H1 (cell line): ENCODE measurements at regions not wholly inside any gene's neighbourhood (a gene's known extent, or its start where the extent isn't known, plus 50 kb on each side); places are given as distances from the start of the nearest gene placed in this dataset.

ENCODE experiments used
- CTCF ChIA-PET: fragments of 300-600 bp; sonication (Branson Sonifier 250); formaldehyde crosslinking; loops from one replicate; lab custom pipeline; 2021; ENCODE audit not compliant: partially characterized antibody; lab: Charles Lee
- POLR2A ChIA-PET: fragments of 300-600 bp; sonication (Branson Sonifier 250); formaldehyde crosslinking; loops from one replicate; lab custom pipeline; 2021; ENCODE audit warnings: inconsistent platforms; ENCODE audit not compliant: partially characterized antibody; lab: Charles Lee
- DNase-seq, 2 experiments: peaks; one replicate each; pipeline versions ENCODE4 v3.0.0 to v3.0.0-alpha.2; 2010 to 2022; ENCODE audit warnings: low spot score in 2 of 2, low read depth in 1 of 2, mixed read lengths in 1 of 2
- FAIRE-seq: peaks from 2 replicates; lab custom pipeline; 2011; peaks lifted over from hg19 to GRCh38; lab: Jason Lieb, UNC
- H2AFZ ChIP-seq: 2 replicates; pipeline ENCODE4 v1.8.1; 2012; ENCODE audit warnings: low read length, inconsistent platforms
- H2AK5ac ChIP-seq: 2 replicates; pipeline ENCODE4 v1.6.1; 2013; ENCODE audit warnings: low read depth, low read length
- H2BK120ac ChIP-seq: replicated peaks from 2 replicates; pipeline ENCODE3; 2013; ENCODE audit warnings: low read depth, low read length, inconsistent platforms
- H2BK12ac ChIP-seq: 2 replicates; pipeline ENCODE4 v1.6.1; 2013; ENCODE audit warnings: low read depth, low read length
- H2BK15ac ChIP-seq: 2 replicates; pipeline ENCODE4 v1.6.1; 2013; ENCODE audit warnings: low read length
- H2BK20ac ChIP-seq: 2 replicates; pipeline ENCODE4 v1.6.1; 2013; ENCODE audit warnings: low read length
- H2BK5ac ChIP-seq: 2 replicates; pipeline ENCODE4 v1.6.1; 2013; ENCODE audit warnings: low read depth, low read length
- H3K14ac ChIP-seq: 2 replicates; pipeline ENCODE4 v1.6.1; 2013; ENCODE audit warnings: inconsistent platforms; ENCODE audit not compliant: insufficient read length
- H3K18ac ChIP-seq: 2 replicates; pipeline ENCODE4 v1.6.1; 2013; ENCODE audit warnings: low read length; ENCODE audit errors: extremely low read depth
- H3K23ac ChIP-seq: 2 replicates; pipeline ENCODE4 v1.6.1; 2013; ENCODE audit warnings: inconsistent platforms; ENCODE audit not compliant: insufficient read length
- H3K23me2 ChIP-seq: 2 replicates; pipeline ENCODE4 v1.6.1; 2013; ENCODE audit warnings: low read depth, low read length
- H3K27ac ChIP-seq: 2 replicates; pipeline ENCODE4 v1.6.1; 2011; ENCODE audit warnings: low read depth, low read length, inconsistent platforms
- H3K27me3 ChIP-seq, 4 experiments: replicated peaks in 1 of 4; 1 replicate in 1 of 4; 2 replicates in 3 of 4; pipeline versions ENCODE4 v1.6.1 to v1.8.1; 2011 to 2013; ENCODE audit warnings: low read length in 3 of 4, mild to moderate bottlenecking in 3 of 4, inconsistent platforms in 2 of 4, mixed read lengths in 2 of 4, moderate library complexity in 1 of 4; ENCODE audit not compliant: control insufficient read depth in 3 of 4, insufficient read depth in 3 of 4; ENCODE audit errors: extremely low read depth in 1 of 4
- H3K36me3 ChIP-seq, 4 experiments: 2 replicates each; pipeline versions ENCODE4 v1.6.1 to v1.8.1; 2011 to 2013; ENCODE audit warnings: mild to moderate bottlenecking in 4 of 4, low read length in 3 of 4, moderate library complexity in 2 of 4, control low read depth in 1 of 4, inconsistent platforms in 1 of 4; ENCODE audit not compliant: insufficient read depth in 4 of 4, control insufficient read depth in 2 of 4
- H3K4ac ChIP-seq: replicated peaks from 2 replicates; pipeline ENCODE3; 2013; ENCODE audit warnings: low read length, low read depth, mixed read lengths, inconsistent platforms; ENCODE audit not compliant: insufficient read length
- H3K4me1 ChIP-seq, 4 experiments: replicated peaks in 1 of 4; 1 replicate in 1 of 4; 2 replicates in 3 of 4; pipeline versions ENCODE4 v1.6.1 to v1.8.1; 2011 to 2013; ENCODE audit warnings: low read length in 3 of 4, inconsistent platforms in 2 of 4, mixed read lengths in 1 of 4; ENCODE audit not compliant: insufficient read depth in 4 of 4, control insufficient read depth in 3 of 4
- H3K4me2 ChIP-seq, 2 experiments: 2 replicates each; pipeline versions ENCODE4 v1.6.1 to v1.8.1; 2011 to 2013; ENCODE audit warnings: low read depth in 2 of 2, low read length in 2 of 2, control low read depth in 1 of 2, inconsistent platforms in 1 of 2, mild to moderate bottlenecking in 1 of 2; ENCODE audit not compliant: insufficient read depth in 1 of 2
- H3K4me3 ChIP-seq, 4 experiments: fragments of 200-600, 300-600 bp in 1 of 4; sonication (generic), shearing (Covaris generic), sonication (Bioruptor Twin) in 1 of 4; 2 replicates each; pipeline versions ENCODE4 v1.5.1 to v1.8.1; 2011 to 2016; ENCODE audit warnings: low read length in 4 of 4, low read depth in 3 of 4, control low read depth in 2 of 4, inconsistent platforms in 2 of 4, mild to moderate bottlenecking in 2 of 4, mixed read lengths in 1 of 4, moderate library complexity in 1 of 4; ENCODE audit not compliant: insufficient read depth in 2 of 4; ENCODE audit errors: extremely low read depth in 1 of 4
- H3K56ac ChIP-seq: replicated peaks from 2 replicates; pipeline ENCODE3; 2013; ENCODE audit warnings: low read depth, mild to moderate bottlenecking, mixed read lengths, low read length, inconsistent platforms; ENCODE audit not compliant: insufficient read length
- H3K79me1 ChIP-seq: 2 replicates; pipeline ENCODE4 v1.6.1; 2013; ENCODE audit warnings: low read depth, low read length, control low read depth
- H3K79me2 ChIP-seq, 2 experiments: 2 replicates each; pipeline versions ENCODE4 v1.6.1 to v1.8.1; 2012 to 2013; ENCODE audit warnings: low read length in 2 of 2, mild to moderate bottlenecking in 2 of 2, inconsistent platforms in 1 of 2; ENCODE audit not compliant: insufficient read depth in 2 of 2, control insufficient read depth in 1 of 2
- H3K9ac ChIP-seq, 4 experiments: replicated peaks in 1 of 4; 1 replicate in 1 of 4; 2 replicates in 3 of 4; pipeline versions ENCODE4 v1.6.1 to v1.8.1; 2011 to 2013; ENCODE audit warnings: low read depth in 3 of 4, low read length in 3 of 4, control low read depth in 2 of 4, mild to moderate bottlenecking in 2 of 4, moderate library complexity in 2 of 4, inconsistent platforms in 1 of 4; ENCODE audit errors: extremely low read depth in 1 of 4
- H3K9me3 ChIP-seq, 2 experiments: 2 replicates each; pipeline versions ENCODE4 v1.6.1 to v1.8.1; 2012 to 2013; ENCODE audit warnings: mild to moderate bottlenecking in 2 of 2, moderate library complexity in 2 of 2, control low read depth in 1 of 2, inconsistent platforms in 1 of 2, low read depth in 1 of 2, low read length in 1 of 2, mixed read lengths in 1 of 2; ENCODE audit not compliant: insufficient read depth in 2 of 2
- H4K20me1 ChIP-seq, 2 experiments: replicated peaks in 1 of 2; 2 replicates each; pipeline versions ENCODE3 to v1.8.1; 2011 to 2013; ENCODE audit warnings: inconsistent platforms in 2 of 2, low read length in 2 of 2, mild to moderate bottlenecking in 1 of 2; ENCODE audit not compliant: insufficient read depth in 2 of 2, control insufficient read depth in 1 of 2
- H4K5ac ChIP-seq: 2 replicates; pipeline ENCODE4 v1.6.1; 2013; ENCODE audit warnings: low read length, low read depth, mixed read lengths, inconsistent platforms; ENCODE audit not compliant: insufficient read length
- H4K8ac ChIP-seq: 2 replicates; pipeline ENCODE4 v1.8.0; 2013; ENCODE audit warnings: mild to moderate bottlenecking, moderate library complexity, low read length, inconsistent platforms; ENCODE audit not compliant: insufficient read depth; ENCODE audit errors: extremely low read depth
- H4K91ac ChIP-seq: replicated peaks from 2 replicates; pipeline ENCODE3; 2013; ENCODE audit warnings: low read length, mixed read lengths, inconsistent platforms; ENCODE audit not compliant: insufficient read length
- BCL11A ChIP-seq, 2 experiments: IDR thresholded peaks; one replicate each; pipeline ENCODE4 v1.6.1; 2011; ENCODE audit warnings: low read depth in 2 of 2, low read length in 2 of 2, mild to moderate bottlenecking in 2 of 2
- CEBPB ChIP-seq: IDR thresholded peaks from 2 replicates; pipeline ENCODE4 v1.6.1; 2012; ENCODE audit warnings: low read depth, low read length
- CHD2 ChIP-seq: IDR thresholded peaks from 2 replicates; pipeline ENCODE4 v1.6.1; 2012; ENCODE audit warnings: low read length, improper control_type of control experiment
- E2F6 ChIP-seq: IDR thresholded peaks from 2 replicates; pipeline ENCODE4 v1.6.1; 2012; ENCODE audit warnings: inconsistent platforms
- SP4 ChIP-seq: IDR thresholded peaks from 2 replicates; pipeline ENCODE4 v1.6.1; 2012; ENCODE audit warnings: low read length, inconsistent platforms
- WGBS, 2 experiments: shearing (Covaris generic) in 1 of 2; methylation state at CpG; one replicate each; pipeline versions ENCODE4 v1.1.6 to v1.1.7; 2013 to 2015; ENCODE audit warnings: low lambda C conversion rate in 2 of 2, mixed read lengths in 2 of 2, inconsistent platforms in 1 of 2, low coverage in 1 of 2, missing lambda C conversion rate in 1 of 2; ENCODE audit not compliant: insufficient replicate concordance in 2 of 2, insufficient coverage in 1 of 2, insufficient read length in 1 of 2; ENCODE audit errors: extremely low coverage in 1 of 2, missing lambda C conversion rate in 1 of 2; 5-methylcytosine and 5-hydroxymethylcytosine counted together

DNA sequence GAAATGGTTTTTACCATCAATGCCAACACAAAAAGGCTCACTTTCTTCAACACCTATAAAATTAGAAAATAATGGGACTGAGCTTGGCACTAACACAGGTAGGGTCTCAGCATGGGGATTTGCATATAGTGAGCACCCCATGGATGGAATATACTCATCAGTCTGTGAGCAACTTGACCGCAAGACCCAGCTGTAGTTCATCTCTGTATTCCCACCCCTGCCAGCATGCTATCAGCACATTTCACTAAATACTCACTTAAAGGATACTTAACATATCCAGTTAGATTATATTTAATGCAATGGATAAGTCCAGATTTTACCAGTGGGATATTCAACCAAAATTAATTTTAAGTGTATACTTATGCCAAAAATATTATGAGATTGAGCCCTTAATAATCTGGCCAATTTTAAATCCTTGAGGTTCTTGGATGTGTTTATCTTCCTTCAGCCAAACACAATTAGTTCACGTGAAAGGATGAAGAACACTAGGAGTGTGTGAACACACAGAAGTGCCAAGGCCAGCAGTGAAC lies 66.7 kb downstream of the C16orf95 start:
- H3K4ac ChIP-seq: no peak overlapping the region
- H3K4me2 ChIP-seq: no peak overlapping the region
- H2BK5ac ChIP-seq: no peak overlapping the region
- TF ChIP-seq E2F6 (no peak), BCL11A (IDR thresholded peaks at IDR 0.05; ENCODE audit: low read depth in 2 of 2, low read length in 2 of 2) (no peak), CHD2 (no peak), SP4 (no peak), CEBPB (no peak)
- CTCF ChIA-PET: interaction anchor here (1.1 to 2.2 kb wide), 4 partner anchors 14 to 686 kb away, joined by 3 to 9 read pairs (median 6); no protein-coding TSS in a partner anchor
- H3K18ac ChIP-seq: no peak overlapping the region
- DNase-seq: no peak
- no peak overlapping the region for H3K4me3 ChIP-seq
- no peak overlapping the region for H2BK20ac ChIP-seq
- no peak overlapping the region for H4K5ac ChIP-seq
- no peaks in the 10 kb centered on the region for H4K20me1 ChIP-seq
- no peak overlapping the region for H2BK15ac ChIP-seq
- H4K91ac ChIP-seq: no peak overlapping the region
- H3K9me3 ChIP-seq: no peaks in the 10 kb centered on the region
- FAIRE-seq: no peak
- no peaks in the 10 kb centered on the region for H3K36me3 ChIP-seq
- H3K79me1 ChIP-seq: no peaks in the 10 kb centered on the region
- no peak overlapping the region for H2AFZ ChIP-seq
- H3K56ac ChIP-seq: no peak overlapping the region
- H4K8ac ChIP-seq: 0 out of 2 replicates have a peak overlapping the region, but pooled peaks have one; percentile 48
- H3K27me3 ChIP-seq: no peaks in the 10 kb centered on the region; a peak in 1 of 7 replicates
- H2AK5ac ChIP-seq: no peak overlapping the region
- H3K14ac ChIP-seq: no peak overlapping the region
- no peak overlapping the region for H3K27ac ChIP-seq
- H3K23me2 ChIP-seq: no peaks in the 10 kb centered on the region
- H3K4me1 ChIP-seq: peaks cover 0 to 2% (median under 1%) of the 10 kb centered on the region in 4 experiments; a peak in 3 of 7 replicates
- no peak overlapping the region for H2BK120ac ChIP-seq
- H2BK12ac ChIP-seq: no peak overlapping the region; the same call in 1 of the 2 replicates
- no peaks in the 10 kb centered on the region for H3K79me2 ChIP-seq
- WGBS, 2 experiments: 94% methylated on average over 2 of the region's 2 CpGs; no CpG with 5 or more reads in 1 of the 2 experiments
- no peak overlapping the region for H3K23ac ChIP-seq
- H3K9ac ChIP-seq: no peak overlapping the region
- POLR2A ChIA-PET: no interaction called here
